Parathyroid adenoma (tissue), 2 donors: ENCODE measurements at regions not wholly inside any gene's neighbourhood (a gene's known extent, or its start where the extent isn't known, plus 50 kb on each side); places are given as distances from the start of the nearest gene placed in this dataset.

Experiments used
- H2AFZ ChIP-seq: fragments of 300-600 bp; sonication (generic); one replicate; pipeline ENCODE4 v1.7.0; 2017; ENCODE audit warnings: antibody characterized with exemption, mild to moderate bottlenecking
- H3K27ac ChIP-seq: fragments of 300-600 bp; sonication (generic); one replicate; pipeline ENCODE4 v1.7.0; 2017
- H3K27me3 ChIP-seq: fragments of 300-600 bp; sonication (generic); one replicate; pipeline ENCODE4 v1.7.0; 2017; ENCODE audit warnings: low read length; ENCODE audit not compliant: control insufficient read depth, insufficient read depth
- H3K36me3 ChIP-seq: fragments of 300-600 bp; sonication (generic); one replicate; pipeline ENCODE4 v1.7.0; 2017; ENCODE audit warnings: low read length; ENCODE audit not compliant: control insufficient read depth, insufficient read depth
- H3K4me1 ChIP-seq: fragments of 300-600 bp; sonication (generic); one replicate; pipeline ENCODE4 v1.7.0; 2017; ENCODE audit warnings: control low read depth
- H3K4me2 ChIP-seq: fragments of 300-600 bp; sonication (generic); one replicate; pipeline ENCODE4 v1.7.0; 2017; ENCODE audit warnings: low read length
- H3K4me3 ChIP-seq: fragments of 300-600 bp; sonication (generic); one replicate; pipeline ENCODE4 v1.7.0; 2017; ENCODE audit warnings: low read depth, low read length
- H3K79me2 ChIP-seq: fragments of 300-600 bp; sonication (generic); one replicate; pipeline ENCODE4 v1.7.0; 2017; ENCODE audit warnings: control low read depth
- H3K9ac ChIP-seq: fragments of 300-600 bp; sonication (generic); one replicate; pipeline ENCODE4 v1.7.0; 2017; ENCODE audit warnings: mild to moderate bottlenecking
- H3K9me3 ChIP-seq: fragments of 300-600 bp; sonication (generic); one replicate; pipeline ENCODE4 v1.7.0; 2017; ENCODE audit warnings: low read length; ENCODE audit not compliant: control insufficient read depth
- CTCF ChIP-seq: fragments of 300-600 bp; sonication (generic); IDR thresholded peaks from one replicate; pipeline ENCODE4 v1.7.0; 2017; ENCODE audit warnings: antibody characterized with exemption, mild to moderate bottlenecking
- donor health status: primary hyperparathyroidism.

DNA sequence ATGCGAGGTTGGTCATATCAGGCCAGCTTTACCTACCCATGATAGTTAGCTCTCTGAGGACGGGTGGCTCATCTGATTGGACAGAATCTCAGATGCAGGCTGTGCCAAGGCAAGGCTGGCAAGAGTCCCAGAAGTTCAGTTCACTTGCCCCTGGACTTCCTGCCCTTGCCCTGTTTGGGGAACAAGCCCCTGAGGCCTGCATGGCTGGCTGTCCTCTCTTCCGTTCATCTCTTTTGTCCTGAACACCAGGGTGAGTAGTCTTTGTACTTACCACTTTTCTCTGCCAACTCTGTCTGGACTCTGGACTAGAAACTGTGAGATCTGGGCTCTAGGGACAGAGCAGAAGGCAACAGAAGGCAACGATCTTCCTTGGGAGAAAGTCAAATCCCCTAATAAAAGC, 769.9 kb downstream of the QKI start:
- Histone ChIP-seq H3K9me3 (no peaks in the 10 kb centered on the region), H3K4me2 (no peak overlapping the region), H2AFZ (no peak overlapping the region), H3K9ac (no peak overlapping the region), H3K4me1 (no peaks in the 10 kb centered on the region), H3K79me2 (no peaks in the 10 kb centered on the region), H3K27me3 (no peaks in the 10 kb centered on the region), H3K36me3 (no peaks in the 10 kb centered on the region), H3K4me3 (no peak overlapping the region), H3K27ac (no peak overlapping the region)
- TF ChIP-seq CTCF = no peak

- H3K9me3 ChIP-seq = no peaks in the 10 kb centered on the region
These were observed 769.1 kb downstream of the QKI start for GRCh38 chr6:164183556-164184123.

GRCh38 chr6:164178679-164179332, 764.3 kb downstream of the QKI start:
- Histone ChIP-seq H3K27ac (no peak overlapping the region), H3K79me2 (no peaks in the 10 kb centered on the region), H3K4me2 (no peak overlapping the region), H3K4me1 (no peaks in the 10 kb centered on the region), H3K36me3 (no peaks in the 10 kb centered on the region), H2AFZ (no peak overlapping the region), H3K9ac (no peak overlapping the region), H3K27me3 (no peaks in the 10 kb centered on the region), H3K4me3 (no peak overlapping the region), H3K9me3 (no peaks in the 10 kb centered on the region)
- no peak for TF ChIP-seq CTCF

More at GRCh38 chr6:164183556-164184123, 769.1 kb downstream of the QKI start:
- TF ChIP-seq CTCF = no peak
- Histone ChIP-seq H3K36me3 (no peaks in the 10 kb centered on the region), H3K4me3 (no peak overlapping the region), H3K4me2 (no peak overlapping the region), H3K27ac (no peak overlapping the region), H2AFZ (no peak overlapping the region), H3K27me3 (no peaks in the 10 kb centered on the region), H3K79me2 (no peaks in the 10 kb centered on the region), H3K4me1 (no peaks in the 10 kb centered on the region), H3K9ac (no peak overlapping the region)

GRCh38 chr6:164169355-164169754, 754.8 kb downstream of the QKI start:
- H3K4me3 ChIP-seq = no peak overlapping the region
- H3K4me1 ChIP-seq = no peaks in the 10 kb centered on the region
- H3K36me3 ChIP-seq = no peaks in the 10 kb centered on the region
- no peaks in the 10 kb centered on the region for H3K27me3 ChIP-seq
- H3K9me3 ChIP-seq = no peaks in the 10 kb centered on the region
- no peak for TF ChIP-seq CTCF
- no peak overlapping the region for H3K27ac ChIP-seq
- H3K9ac ChIP-seq = no peak overlapping the region
- H2AFZ ChIP-seq = no peak overlapping the region
- no peaks in the 10 kb centered on the region for H3K79me2 ChIP-seq
- H3K4me2 ChIP-seq = no peak overlapping the region

DNA sequence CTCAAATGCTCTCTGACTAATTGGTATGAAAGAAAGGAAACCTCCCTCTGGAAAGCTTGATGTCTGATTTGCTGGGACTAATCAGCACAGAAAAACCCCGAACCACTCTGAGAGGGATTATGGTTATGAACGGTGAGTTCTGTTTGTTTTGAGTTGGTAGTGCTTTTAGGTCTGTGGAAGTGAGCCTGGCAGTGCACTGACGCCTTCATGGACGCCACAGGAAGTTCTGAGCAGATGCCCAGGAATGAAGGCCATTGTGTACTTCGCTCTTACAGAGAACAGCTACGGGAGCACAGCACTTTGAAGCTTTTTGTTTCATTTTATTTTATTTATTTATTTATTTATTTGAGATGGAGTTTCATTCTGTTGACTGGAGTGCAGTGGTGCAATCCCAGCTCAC, 754.1 kb downstream of the QKI start:
- no peak overlapping the region for H3K4me3 ChIP-seq
- H3K9me3 ChIP-seq = no peaks in the 10 kb centered on the region
- H3K27ac ChIP-seq = no peak overlapping the region
- H3K4me1 ChIP-seq = no peaks in the 10 kb centered on the region
- no peak overlapping the region for H3K4me2 ChIP-seq
- no peak for TF ChIP-seq CTCF
- no peaks in the 10 kb centered on the region for H3K27me3 ChIP-seq
- H2AFZ ChIP-seq = no peak overlapping the region
- no peaks in the 10 kb centered on the region for H3K36me3 ChIP-seq
- H3K9ac ChIP-seq = no peak overlapping the region
- H3K79me2 ChIP-seq = no peaks in the 10 kb centered on the region
